NT2/D1 (cell line): ENCODE measurements at regions not wholly inside any gene's neighbourhood (a gene's known extent, or its start where the extent isn't known, plus 50 kb on each side); places are given as distances from the start of the nearest gene placed in this dataset.

Source experiments
- SUZ12 ChIP-seq: IDR thresholded peaks from 2 replicates; pipeline ENCODE4 v1.6.1; 2011; ENCODE audit not compliant: insufficient read length, insufficient read depth; ENCODE audit errors: extremely low read depth
- YY1 ChIP-seq: IDR thresholded peaks from 2 replicates; pipeline ENCODE4 v1.6.1; 2011; ENCODE audit not compliant: insufficient read length, insufficient read depth
- ZNF274 ChIP-seq: IDR thresholded peaks from 2 replicates; pipeline ENCODE4 v1.6.1; 2011; ENCODE audit warnings: mild to moderate bottlenecking, low read depth, low read length

GRCh38 chr21:41100826-41101550 is 67.0 kb upstream of the BACE2 start:
- TF ChIP-seq ZNF274 (no peak), YY1 (no peak), SUZ12 (no peak)
